22Rv1 (cell line): ENCODE measurements at regions not wholly inside any gene's neighbourhood (a gene's known extent, or its start where the extent isn't known, plus 50 kb on each side); places are given as distances from the start of the nearest gene placed in this dataset.

Source experiments
- ZFX ChIP-seq: fragments of 450-650 bp; IDR thresholded peaks from 2 replicates; pipeline ENCODE4 v1.6.1; 2017; ENCODE audit warnings: antibody characterized with exemption, borderline replicate concordance
- TF ChIP-seq, protein P1 (sequence below): fragments of 450-650 bp; IDR thresholded peaks from 2 replicates; pipeline ENCODE4 v1.5.1; 2017; ENCODE audit warnings: mild to moderate bottlenecking

GRCh38 chrX:35122756-35123155, 180.2 kb downstream of the FAM47B start:
- TF ChIP-seq, protein P1, sequence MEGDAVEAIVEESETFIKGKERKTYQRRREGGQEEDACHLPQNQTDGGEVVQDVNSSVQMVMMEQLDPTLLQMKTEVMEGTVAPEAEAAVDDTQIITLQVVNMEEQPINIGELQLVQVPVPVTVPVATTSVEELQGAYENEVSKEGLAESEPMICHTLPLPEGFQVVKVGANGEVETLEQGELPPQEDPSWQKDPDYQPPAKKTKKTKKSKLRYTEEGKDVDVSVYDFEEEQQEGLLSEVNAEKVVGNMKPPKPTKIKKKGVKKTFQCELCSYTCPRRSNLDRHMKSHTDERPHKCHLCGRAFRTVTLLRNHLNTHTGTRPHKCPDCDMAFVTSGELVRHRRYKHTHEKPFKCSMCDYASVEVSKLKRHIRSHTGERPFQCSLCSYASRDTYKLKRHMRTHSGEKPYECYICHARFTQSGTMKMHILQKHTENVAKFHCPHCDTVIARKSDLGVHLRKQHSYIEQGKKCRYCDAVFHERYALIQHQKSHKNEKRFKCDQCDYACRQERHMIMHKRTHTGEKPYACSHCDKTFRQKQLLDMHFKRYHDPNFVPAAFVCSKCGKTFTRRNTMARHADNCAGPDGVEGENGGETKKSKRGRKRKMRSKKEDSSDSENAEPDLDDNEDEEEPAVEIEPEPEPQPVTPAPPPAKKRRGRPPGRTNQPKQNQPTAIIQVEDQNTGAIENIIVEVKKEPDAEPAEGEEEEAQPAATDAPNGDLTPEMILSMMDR = no peak
- no peak for TF ChIP-seq ZFX
